Pancreas (tissue), 10 donors: ENCODE measurements at regions not wholly inside any gene's neighbourhood (a gene's known extent, or its start where the extent isn't known, plus 50 kb on each side); places are given as distances from the start of the nearest gene placed in this dataset.

Experiments used
- ATAC-seq, 4 donors: fragments of 200-7000 bp; cut with Tn5 transposase; one replicate each; pipeline versions ENCODE4 v1.8.0 to v1.9.1; 2020; ENCODE audit warnings: mild to moderate bottlenecking in 4 of 4, moderate library complexity in 4 of 4
- DNase-seq, 6 donors: peaks; one replicate each; pipeline ENCODE4 v3.0.0-alpha.2; 2020
- FAIRE-seq: peaks from 2 replicates; lab custom pipeline; 2012; peaks lifted over from hg19 to GRCh38; lab: Jason Lieb, UNC
- H3K27ac ChIP-seq, 4 donors: fragments of 200-600 bp; sonication (generic); 1 replicate in 3 of 4; 2 replicates in 1 of 4; pipeline versions ENCODE4 v1.5.0 to v1.8.0; 2020
- H3K27me3 ChIP-seq, 4 donors: fragments of 200-600 bp; one replicate each; pipeline ENCODE4 v1.8.0; 2021
- H3K36me3 ChIP-seq, 3 donors: fragments of 200-600 bp; sonication (generic) in 1 of 3; one replicate each; pipeline versions ENCODE4 v1.5.0 to v1.8.0; 2020 to 2021
- H3K4me1 ChIP-seq, 3 donors: fragments of 200-600 bp; one replicate each; pipeline ENCODE4 v1.8.0; 2021
- H3K4me3 ChIP-seq, 4 donors: fragments of 200-600 bp; sonication (generic) in 2 of 4; one replicate each; pipeline versions ENCODE4 v1.5.0 to v1.8.0; 2020 to 2021
- H3K9me3 ChIP-seq, 4 donors: fragments of 200-600 bp; one replicate each; pipeline ENCODE4 v1.8.0; 2021
- CTCF ChIP-seq, 4 donors: fragments of 200-600 bp; sonication (generic) in 3 of 4; IDR thresholded peaks; one replicate each; pipeline versions ENCODE4 v1.5.0 to v1.8.0; 2021; ENCODE audit warnings: antibody characterized with exemption in 4 of 4
- WGBS, 2 donors: extraction: QIAGEN DNeasy Blood & Tissue Kit; methylation state at CpG; one replicate each; pipeline ENCODE4 v1.1.7; 2013; 5-methylcytosine and 5-hydroxymethylcytosine counted together
- intact Hi-C, 3 donors: fragments of 100-400 bp; cut with DNase I; formaldehyde crosslinking; loops; one replicate each; pipeline versions ENCODE4 v1.11.1 to v1.14.2; 2022
- donor health status: healthy with polysubstance abuse.
- donor health status: DM: no; HTN: no; CAD: no; lungs with moderate emphysema.
- donor health status: DM: no; HTN: no; CAD: no.
- donor health status: control.
- donor health status: control.
- donor health status: Bipolar disorder and iron deficiency.
- donor health status: DM: yes; HTN: yes; CAD: no.
- donor health status: DM: no; HTN: no; CAD: no.
- donor health status: DM: no; HTN: no; CAD: no.
- donor health status: DM: yes; HTN: yes; CAD: no.

- ATAC-seq (no peak), FAIRE-seq (no peak), DNase-seq (no peak)
- intact Hi-C loops, result no loop called here
- Histone ChIP-seq H3K27me3 (no peaks in the 10 kb centered on the region), H3K4me1 (no peaks in the 10 kb centered on the region), H3K4me3 (no peak overlapping the region), H3K36me3 (no peaks in the 10 kb centered on the region), H3K27ac (no peak overlapping the region), H3K9me3 (no peaks in the 10 kb centered on the region)
- TF ChIP-seq CTCF (IDR thresholded peaks at IDR 0.05), result no peak
These were observed 318.5 kb upstream of the ZWINT start for GRCh38 chr10:56679578-56679977.

GRCh38 chr10:56662765-56663447 is 301.8 kb upstream of the ZWINT start:
- Histone ChIP-seq H3K4me1 (no peaks in the 10 kb centered on the region), H3K9me3 (no peaks in the 10 kb centered on the region), H3K4me3 (no peak overlapping the region), H3K27ac (no peak overlapping the region), H3K36me3 (no peaks in the 10 kb centered on the region), H3K27me3 (no peaks in the 10 kb centered on the region)
- TF ChIP-seq CTCF (IDR thresholded peaks at IDR 0.05), result no peak
- FAIRE-seq, result no peak
- ATAC-seq, result no peak
- no peak for DNase-seq
- intact Hi-C loops, result no loop called here

- WGBS, 2 donors, result 29 to 68% methylated on average over 1 of the region's 1 CpG
- no peak overlapping the region for H3K4me3 ChIP-seq
- no peaks in the 10 kb centered on the region for H3K4me1 ChIP-seq
- H3K27me3 ChIP-seq, result no peaks in the 10 kb centered on the region
- no peaks in the 10 kb centered on the region for H3K36me3 ChIP-seq
- intact Hi-C loops, result no loop called here
- no peaks in the 10 kb centered on the region for H3K9me3 ChIP-seq
- no peak for TF ChIP-seq CTCF (IDR thresholded peaks at IDR 0.05)
- FAIRE-seq, result no peak
- DNase-seq, result no peak
- no peak overlapping the region for H3K27ac ChIP-seq
- no peak for ATAC-seq
These were observed 292.2 kb upstream of the ZWINT start for GRCh38 chr10:56653289-56653688.

GRCh38 chr10:56646329-56647111 is 285.5 kb upstream of the ZWINT start:
- TF ChIP-seq CTCF (IDR thresholded peaks at IDR 0.05), result no peak
- intact Hi-C loops, result no loop called here
- Histone ChIP-seq H3K27ac (no peak overlapping the region), H3K9me3 (no peaks in the 10 kb centered on the region), H3K36me3 (no peaks in the 10 kb centered on the region), H3K4me1 (no peaks in the 10 kb centered on the region), H3K4me3 (no peak overlapping the region), H3K27me3 (no peaks in the 10 kb centered on the region)
- ATAC-seq, result no peak
- no peak for DNase-seq
- WGBS, 2 donors, result 76 to 81% methylated on average over 13 of the region's 13 CpGs
- no peak for FAIRE-seq

GRCh38 chr10:56633876-56634452 is 272.9 kb upstream of the ZWINT start:
- Histone ChIP-seq H3K27ac (no peak overlapping the region), H3K4me1 (peaks cover 0 to 6% (median 5%) of the 10 kb centered on the region in 3 donors), H3K9me3 (no peaks in the 10 kb centered on the region), H3K27me3 (no peaks in the 10 kb centered on the region), H3K36me3 (no peaks in the 10 kb centered on the region), H3K4me3 (no peak overlapping the region)
- FAIRE-seq (no peak), DNase-seq (no peak), ATAC-seq (no peak)
- 51 to 56% methylated on average over 1 of the region's 1 CpG for WGBS, 2 donors
- intact Hi-C loops, result no loop called here
- no peak for TF ChIP-seq CTCF (IDR thresholded peaks at IDR 0.05)
